Ishikawa (cell line): ENCODE measurements at regions not wholly inside any gene's neighbourhood (a gene's known extent, or its start where the extent isn't known, plus 50 kb on each side); places are given as distances from the start of the nearest gene placed in this dataset.

Experiments
- CEBPB ChIP-seq: IDR thresholded peaks from 2 replicates; pipeline ENCODE4 v1.6.1; 2012
- CREB1 ChIP-seq: IDR thresholded peaks from 2 replicates; pipeline ENCODE4 v1.6.1; 2012; ENCODE audit warnings: low read depth
- EGR1 ChIP-seq: IDR thresholded peaks from 2 replicates; pipeline ENCODE4 v1.6.1; 2012
- EP300 ChIP-seq: IDR thresholded peaks from 2 replicates; pipeline ENCODE4 v1.6.1; 2012; ENCODE audit warnings: borderline replicate concordance
- FOXM1 ChIP-seq: IDR thresholded peaks from 2 replicates; pipeline ENCODE4 v1.6.1; 2012; ENCODE audit warnings: low read depth, borderline replicate concordance
- MAX ChIP-seq: IDR thresholded peaks from 2 replicates; pipeline ENCODE4 v1.6.1; 2012
- NFIC ChIP-seq: IDR thresholded peaks from 2 replicates; pipeline ENCODE4 v1.6.1; 2012
- RAD21 ChIP-seq: IDR thresholded peaks from 2 replicates; pipeline ENCODE4 v1.6.1; 2012; ENCODE audit warnings: low read depth
- REST ChIP-seq: IDR thresholded peaks from 2 replicates; pipeline ENCODE4 v1.6.1; 2012; ENCODE audit warnings: low read depth, mild to moderate bottlenecking
- TAF1 ChIP-seq: IDR thresholded peaks from 2 replicates; pipeline ENCODE4 v1.6.1; 2012; ENCODE audit warnings: low read depth, mild to moderate bottlenecking
- TCF12 ChIP-seq: IDR thresholded peaks from 2 replicates; pipeline ENCODE4 v1.6.1; 2012; ENCODE audit warnings: low read depth
- TEAD4 ChIP-seq: IDR thresholded peaks from 2 replicates; pipeline ENCODE4 v1.6.1; 2012
- USF1 ChIP-seq: IDR thresholded peaks from 2 replicates; pipeline ENCODE4 v1.6.1; 2012
- YY1 ChIP-seq: IDR thresholded peaks from 2 replicates; pipeline ENCODE4 v1.6.1; 2012; ENCODE audit warnings: low read depth
- ZBTB7A ChIP-seq: IDR thresholded peaks from 2 replicates; pipeline ENCODE4 v1.6.1; 2012; ENCODE audit warnings: low read depth

- no peak for TF ChIP-seq TCF12
- TF ChIP-seq EGR1: no peak
- TF ChIP-seq CEBPB: no peak
- TF ChIP-seq REST: no peak
- no peak for TF ChIP-seq USF1
- TF ChIP-seq MAX: no peak
- no peak for TF ChIP-seq EP300
- no peak for TF ChIP-seq TAF1
- no peak for TF ChIP-seq FOXM1
- no peak for TF ChIP-seq TEAD4
- TF ChIP-seq CREB1: no peak
- TF ChIP-seq ZBTB7A: no peak
- no peak for TF ChIP-seq NFIC
- TF ChIP-seq YY1: no peak
- TF ChIP-seq RAD21: no peak
Measured at GRCh38 chr9:104200456-104200994, 106.4 kb downstream of the SMC2 start.

GRCh38 chr9:104206766-104207165, 112.7 kb downstream of the SMC2 start:
- TF ChIP-seq CEBPB: no peak
- no peak for TF ChIP-seq TEAD4
- no peak for TF ChIP-seq NFIC
- TF ChIP-seq RAD21: no peak
- no peak for TF ChIP-seq ZBTB7A
- no peak for TF ChIP-seq EGR1
- no peak for TF ChIP-seq USF1
- TF ChIP-seq REST: no peak
- no peak for TF ChIP-seq CREB1
- no peak for TF ChIP-seq YY1
- TF ChIP-seq FOXM1: no peak
- no peak for TF ChIP-seq EP300
- no peak for TF ChIP-seq TCF12
- TF ChIP-seq MAX: no peak

GRCh38 chr9:104209387-104209786, 115.3 kb downstream of the SMC2 start:
- TF ChIP-seq FOXM1 (no peak), TEAD4 (no peak), EGR1 (no peak), USF1 (no peak), CEBPB (no peak), YY1 (no peak), RAD21 (no peak), REST (no peak), TAF1 (no peak), NFIC (no peak), MAX (no peak), CREB1 (no peak), EP300 (no peak), ZBTB7A (no peak), TCF12 (no peak)

GRCh38 chr9:104227108-104227507, 133.0 kb downstream of the SMC2 start:
- no peak for TF ChIP-seq USF1
- TF ChIP-seq CREB1: no peak
- TF ChIP-seq ZBTB7A: no peak
- TF ChIP-seq EP300: no peak
- TF ChIP-seq EGR1: no peak
- no peak for TF ChIP-seq TEAD4
- TF ChIP-seq CEBPB: no peak
- no peak for TF ChIP-seq NFIC
- no peak for TF ChIP-seq MAX
- TF ChIP-seq TAF1: no peak
- TF ChIP-seq FOXM1: no peak
- TF ChIP-seq TCF12: no peak
